Nephron (organoid): ENCODE measurements at regions not wholly inside any gene's neighbourhood (a gene's known extent, or its start where the extent isn't known, plus 50 kb on each side); places are given as distances from the start of the nearest gene placed in this dataset.

Experiments
- H3K27ac Mint-ChIP-seq, 3 experiments: 2 replicates each; pipeline ENCODE4 v1.8.0; 2020; ENCODE audit warnings: mixed read lengths in 3 of 3, mild to moderate bottlenecking in 2 of 3, moderate library complexity in 1 of 3
- H3K27me3 Mint-ChIP-seq: 2 replicates; pipeline ENCODE4 v1.8.0; 2021; ENCODE audit warnings: low read depth, mild to moderate bottlenecking, moderate library complexity, mixed read lengths
- H3K36me3 Mint-ChIP-seq: 2 replicates; pipeline ENCODE4 v1.8.0; 2020; ENCODE audit warnings: low read depth, mixed read lengths
- H3K4me1 Mint-ChIP-seq: 2 replicates; pipeline ENCODE4 v1.8.0; 2020; ENCODE audit warnings: mixed read lengths
- H3K4me3 Mint-ChIP-seq, 3 experiments: 2 replicates each; pipeline ENCODE4 v1.8.0; 2020; ENCODE audit warnings: mild to moderate bottlenecking in 3 of 3, mixed read lengths in 3 of 3, moderate library complexity in 2 of 3
- H3K9me3 Mint-ChIP-seq: 2 replicates; pipeline ENCODE4 v1.8.0; 2020; ENCODE audit warnings: mixed read lengths
- TF ChIP-seq, protein P1 (sequence below), 3 experiments: fragments of 200-600 bp; sonication (generic); IDR thresholded peaks; one replicate each; pipeline ENCODE4 v1.5.0; 2021; ENCODE audit warnings: antibody characterized with exemption in 3 of 3; ENCODE audit not compliant: unreplicated experiment in 3 of 3

DNA sequence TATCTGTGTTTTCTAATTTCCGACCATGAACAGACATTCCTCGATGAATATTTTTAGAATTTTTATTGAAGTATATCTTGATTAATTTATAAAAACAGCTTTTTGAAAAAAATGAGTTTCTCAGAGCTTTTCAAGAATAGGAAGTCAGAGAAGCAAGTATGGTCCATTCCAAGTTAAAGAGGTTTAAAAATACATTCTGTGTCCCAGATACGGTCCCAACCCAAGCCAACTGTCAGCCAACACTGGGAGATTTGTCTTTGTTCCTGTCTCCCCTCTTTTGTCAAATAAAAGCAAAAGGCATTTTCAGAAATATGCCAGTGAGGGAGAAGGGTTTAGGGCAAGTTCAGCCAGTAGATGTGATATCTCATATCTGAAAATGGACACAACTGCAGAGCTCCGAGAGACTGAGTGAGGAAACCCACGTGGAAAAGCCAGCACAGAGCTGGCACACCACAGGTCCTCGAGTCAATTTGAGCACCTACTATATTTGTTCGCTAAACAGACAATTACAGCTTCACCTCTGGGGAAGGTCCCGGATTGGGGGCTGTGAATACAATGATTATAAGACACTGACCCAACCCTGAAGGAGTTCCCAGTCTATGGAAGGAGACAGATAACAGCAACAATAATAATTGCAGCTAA, 59.8 kb downstream of the C11orf91 start:
- H3K27me3 Mint-ChIP-seq: no peaks in the 10 kb centered on the region
- H3K4me1 Mint-ChIP-seq: no peaks in the 10 kb centered on the region
- no peaks in the 10 kb centered on the region for H3K36me3 Mint-ChIP-seq
- H3K4me3 Mint-ChIP-seq: no peak overlapping the region
- H3K9me3 Mint-ChIP-seq: no peaks in the 10 kb centered on the region
- no peak overlapping the region for H3K27ac Mint-ChIP-seq
- TF ChIP-seq, protein P1, sequence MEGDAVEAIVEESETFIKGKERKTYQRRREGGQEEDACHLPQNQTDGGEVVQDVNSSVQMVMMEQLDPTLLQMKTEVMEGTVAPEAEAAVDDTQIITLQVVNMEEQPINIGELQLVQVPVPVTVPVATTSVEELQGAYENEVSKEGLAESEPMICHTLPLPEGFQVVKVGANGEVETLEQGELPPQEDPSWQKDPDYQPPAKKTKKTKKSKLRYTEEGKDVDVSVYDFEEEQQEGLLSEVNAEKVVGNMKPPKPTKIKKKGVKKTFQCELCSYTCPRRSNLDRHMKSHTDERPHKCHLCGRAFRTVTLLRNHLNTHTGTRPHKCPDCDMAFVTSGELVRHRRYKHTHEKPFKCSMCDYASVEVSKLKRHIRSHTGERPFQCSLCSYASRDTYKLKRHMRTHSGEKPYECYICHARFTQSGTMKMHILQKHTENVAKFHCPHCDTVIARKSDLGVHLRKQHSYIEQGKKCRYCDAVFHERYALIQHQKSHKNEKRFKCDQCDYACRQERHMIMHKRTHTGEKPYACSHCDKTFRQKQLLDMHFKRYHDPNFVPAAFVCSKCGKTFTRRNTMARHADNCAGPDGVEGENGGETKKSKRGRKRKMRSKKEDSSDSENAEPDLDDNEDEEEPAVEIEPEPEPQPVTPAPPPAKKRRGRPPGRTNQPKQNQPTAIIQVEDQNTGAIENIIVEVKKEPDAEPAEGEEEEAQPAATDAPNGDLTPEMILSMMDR (IDR thresholded peaks at IDR 0.05; ENCODE audit: unreplicated experiment in 3 of 3): no peak

DNA sequence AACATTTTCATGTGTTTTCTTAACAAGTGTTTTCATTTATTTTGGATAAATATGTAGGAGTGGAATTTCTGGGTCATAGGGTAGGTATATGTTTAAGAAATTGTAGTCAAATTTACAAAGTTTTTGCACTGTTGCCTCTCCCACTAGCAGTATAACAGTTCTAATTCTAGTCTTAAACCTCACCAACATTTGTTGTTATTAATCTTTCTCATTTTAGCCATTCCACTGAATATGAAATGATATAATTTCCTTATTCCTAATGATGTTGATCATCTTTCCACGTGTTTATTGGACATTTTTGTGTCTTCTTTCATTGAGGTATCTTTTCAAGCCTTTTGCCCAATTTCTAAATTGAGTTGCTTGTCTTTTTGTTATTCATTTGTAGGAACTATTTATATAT, 62.0 kb downstream of the C11orf91 start:
- TF ChIP-seq, protein P1 (IDR thresholded peaks at IDR 0.05; ENCODE audit: unreplicated experiment in 3 of 3): no peak
- Mint-ChIP-seq H3K36me3 (no peaks in the 10 kb centered on the region), H3K27ac (no peak overlapping the region), H3K27me3 (no peaks in the 10 kb centered on the region), H3K9me3 (no peaks in the 10 kb centered on the region), H3K4me1 (no peaks in the 10 kb centered on the region), H3K4me3 (no peak overlapping the region)

DNA sequence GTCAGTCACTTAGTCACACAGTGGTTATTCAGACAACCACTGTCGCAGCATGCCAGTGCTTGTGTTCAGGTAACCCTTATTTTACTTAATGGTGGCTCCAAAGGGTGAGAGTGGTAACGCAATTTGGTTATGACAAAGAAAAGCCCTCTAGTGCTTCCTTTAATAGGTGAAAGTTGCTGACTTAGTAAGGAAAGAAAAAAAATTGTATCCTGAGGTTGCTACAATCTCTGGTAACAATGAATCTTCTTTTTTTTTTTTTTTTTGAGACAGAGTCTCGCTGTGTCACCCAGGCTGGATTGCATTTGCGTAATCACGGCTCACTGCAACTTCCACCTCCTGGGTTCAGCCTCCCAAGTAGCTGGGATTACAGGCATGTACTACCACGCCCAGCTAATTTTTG, 64.5 kb downstream of the C11orf91 start:
- Mint-ChIP-seq H3K36me3 (peaks cover 7% of the 10 kb centered on the region), H3K4me1 (no peaks in the 10 kb centered on the region), H3K27ac (no peak overlapping the region), H3K4me3 (no peak overlapping the region), H3K9me3 (peaks cover 6% of the 10 kb centered on the region), H3K27me3 (no peaks in the 10 kb centered on the region)
- TF ChIP-seq, protein P1 (IDR thresholded peaks at IDR 0.05; ENCODE audit: unreplicated experiment in 3 of 3): no peak

DNA sequence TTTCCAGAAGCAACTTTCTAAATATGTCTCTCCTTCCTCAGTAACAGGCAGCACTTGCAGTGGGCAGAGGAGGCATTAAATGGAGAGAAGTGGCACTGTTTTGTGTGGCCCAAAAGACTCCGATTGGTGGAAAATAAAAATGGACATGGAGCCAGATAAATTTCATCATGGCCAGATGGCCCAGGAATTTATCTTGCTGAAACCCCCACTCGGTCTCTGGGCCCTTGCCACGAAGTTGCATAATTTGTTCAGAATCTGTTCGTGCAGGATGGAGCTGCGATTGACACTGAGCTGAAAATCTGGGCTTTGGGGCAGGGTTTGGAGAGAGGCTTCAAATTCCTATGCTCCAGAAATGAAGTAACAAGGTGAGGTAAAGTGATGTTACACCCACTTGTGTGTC, 65.5 kb downstream of the C11orf91 start:
- Mint-ChIP-seq H3K36me3 (peaks cover 13% of the 10 kb centered on the region), H3K27ac (no peak overlapping the region), H3K4me3 (no peak overlapping the region), H3K9me3 (peaks cover 13% of the 10 kb centered on the region), H3K4me1 (no peaks in the 10 kb centered on the region), H3K27me3 (no peaks in the 10 kb centered on the region)
- TF ChIP-seq, protein P1 (IDR thresholded peaks at IDR 0.05; ENCODE audit: unreplicated experiment in 3 of 3): no peak

DNA sequence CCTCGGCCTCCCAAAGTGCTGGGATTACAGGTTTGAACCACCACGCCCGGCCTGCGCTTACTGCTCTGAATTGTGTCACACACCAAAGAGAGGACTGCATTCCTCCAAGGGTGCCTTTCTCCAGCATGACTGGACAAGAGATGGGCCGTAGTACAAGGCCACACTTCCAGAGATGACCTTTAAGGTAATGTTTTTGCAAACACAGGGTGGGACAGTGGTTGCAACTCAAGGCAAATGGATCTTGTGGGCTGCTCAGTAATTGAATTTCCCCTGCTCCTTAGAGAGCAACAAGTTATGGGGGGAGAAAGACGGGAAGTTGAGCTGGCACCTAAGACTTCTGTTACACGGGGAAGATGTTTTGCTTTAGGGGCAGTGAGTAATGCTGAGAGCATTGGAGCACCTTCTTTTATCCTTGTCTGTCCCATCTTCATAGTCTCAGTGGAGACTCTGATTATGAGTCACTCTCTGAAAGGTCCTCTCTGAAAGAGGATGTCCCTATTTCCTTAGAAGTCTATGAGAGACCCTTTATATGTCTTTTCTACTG, 66.3 kb downstream of the C11orf91 start:
- peaks cover 13% of the 10 kb centered on the region for H3K36me3 Mint-ChIP-seq
- TF ChIP-seq, protein P1 (IDR thresholded peaks at IDR 0.05; ENCODE audit: unreplicated experiment in 3 of 3): no peak
- no peak overlapping the region for H3K4me3 Mint-ChIP-seq
- H3K27ac Mint-ChIP-seq: no peak overlapping the region
- H3K27me3 Mint-ChIP-seq: no peaks in the 10 kb centered on the region
- no peaks in the 10 kb centered on the region for H3K4me1 Mint-ChIP-seq
- H3K9me3 Mint-ChIP-seq: peaks cover 13% of the 10 kb centered on the region
